H1 (cell line): ENCODE measurements at regions not wholly inside any gene's neighbourhood (a gene's known extent, or its start where the extent isn't known, plus 50 kb on each side); places are given as distances from the start of the nearest gene placed in this dataset.

Source experiments
- CTCF ChIA-PET: fragments of 300-600 bp; sonication (Branson Sonifier 250); formaldehyde crosslinking; loops from one replicate; lab custom pipeline; 2021; ENCODE audit not compliant: partially characterized antibody; lab: Charles Lee
- POLR2A ChIA-PET: fragments of 300-600 bp; sonication (Branson Sonifier 250); formaldehyde crosslinking; loops from one replicate; lab custom pipeline; 2021; ENCODE audit warnings: inconsistent platforms; ENCODE audit not compliant: partially characterized antibody; lab: Charles Lee
- DNase-seq, 2 experiments: peaks; one replicate each; pipeline versions ENCODE4 v3.0.0 to v3.0.0-alpha.2; 2010 to 2022; ENCODE audit warnings: low spot score in 2 of 2, low read depth in 1 of 2, mixed read lengths in 1 of 2
- FAIRE-seq: peaks from 2 replicates; lab custom pipeline; 2011; peaks lifted over from hg19 to GRCh38; lab: Jason Lieb, UNC
- H2AFZ ChIP-seq: 2 replicates; pipeline ENCODE4 v1.8.1; 2012; ENCODE audit warnings: low read length, inconsistent platforms
- H2AK5ac ChIP-seq: 2 replicates; pipeline ENCODE4 v1.6.1; 2013; ENCODE audit warnings: low read depth, low read length
- H2BK120ac ChIP-seq: replicated peaks from 2 replicates; pipeline ENCODE3; 2013; ENCODE audit warnings: low read depth, low read length, inconsistent platforms
- H2BK12ac ChIP-seq: 2 replicates; pipeline ENCODE4 v1.6.1; 2013; ENCODE audit warnings: low read depth, low read length
- H2BK15ac ChIP-seq: 2 replicates; pipeline ENCODE4 v1.6.1; 2013; ENCODE audit warnings: low read length
- H2BK20ac ChIP-seq: 2 replicates; pipeline ENCODE4 v1.6.1; 2013; ENCODE audit warnings: low read length
- H2BK5ac ChIP-seq: 2 replicates; pipeline ENCODE4 v1.6.1; 2013; ENCODE audit warnings: low read depth, low read length
- H3K14ac ChIP-seq: 2 replicates; pipeline ENCODE4 v1.6.1; 2013; ENCODE audit warnings: inconsistent platforms; ENCODE audit not compliant: insufficient read length
- H3K18ac ChIP-seq: 2 replicates; pipeline ENCODE4 v1.6.1; 2013; ENCODE audit warnings: low read length; ENCODE audit errors: extremely low read depth
- H3K23ac ChIP-seq: 2 replicates; pipeline ENCODE4 v1.6.1; 2013; ENCODE audit warnings: inconsistent platforms; ENCODE audit not compliant: insufficient read length
- H3K23me2 ChIP-seq: 2 replicates; pipeline ENCODE4 v1.6.1; 2013; ENCODE audit warnings: low read depth, low read length
- H3K27ac ChIP-seq: 2 replicates; pipeline ENCODE4 v1.6.1; 2011; ENCODE audit warnings: low read depth, low read length, inconsistent platforms
- H3K27me3 ChIP-seq, 4 experiments: replicated peaks in 1 of 4; 1 replicate in 1 of 4; 2 replicates in 3 of 4; pipeline versions ENCODE4 v1.6.1 to v1.8.1; 2011 to 2013; ENCODE audit warnings: low read length in 3 of 4, mild to moderate bottlenecking in 3 of 4, inconsistent platforms in 2 of 4, mixed read lengths in 2 of 4, moderate library complexity in 1 of 4; ENCODE audit not compliant: control insufficient read depth in 3 of 4, insufficient read depth in 3 of 4; ENCODE audit errors: extremely low read depth in 1 of 4
- H3K36me3 ChIP-seq, 4 experiments: 2 replicates each; pipeline versions ENCODE4 v1.6.1 to v1.8.1; 2011 to 2013; ENCODE audit warnings: mild to moderate bottlenecking in 4 of 4, low read length in 3 of 4, moderate library complexity in 2 of 4, control low read depth in 1 of 4, inconsistent platforms in 1 of 4; ENCODE audit not compliant: insufficient read depth in 4 of 4, control insufficient read depth in 2 of 4
- H3K4ac ChIP-seq: replicated peaks from 2 replicates; pipeline ENCODE3; 2013; ENCODE audit warnings: low read length, low read depth, mixed read lengths, inconsistent platforms; ENCODE audit not compliant: insufficient read length
- H3K4me1 ChIP-seq, 4 experiments: replicated peaks in 1 of 4; 1 replicate in 1 of 4; 2 replicates in 3 of 4; pipeline versions ENCODE4 v1.6.1 to v1.8.1; 2011 to 2013; ENCODE audit warnings: low read length in 3 of 4, inconsistent platforms in 2 of 4, mixed read lengths in 1 of 4; ENCODE audit not compliant: insufficient read depth in 4 of 4, control insufficient read depth in 3 of 4
- H3K4me2 ChIP-seq, 2 experiments: 2 replicates each; pipeline versions ENCODE4 v1.6.1 to v1.8.1; 2011 to 2013; ENCODE audit warnings: low read depth in 2 of 2, low read length in 2 of 2, control low read depth in 1 of 2, inconsistent platforms in 1 of 2, mild to moderate bottlenecking in 1 of 2; ENCODE audit not compliant: insufficient read depth in 1 of 2
- H3K4me3 ChIP-seq, 4 experiments: fragments of 200-600, 300-600 bp in 1 of 4; sonication (generic), shearing (Covaris generic), sonication (Bioruptor Twin) in 1 of 4; 2 replicates each; pipeline versions ENCODE4 v1.5.1 to v1.8.1; 2011 to 2016; ENCODE audit warnings: low read length in 4 of 4, low read depth in 3 of 4, control low read depth in 2 of 4, inconsistent platforms in 2 of 4, mild to moderate bottlenecking in 2 of 4, mixed read lengths in 1 of 4, moderate library complexity in 1 of 4; ENCODE audit not compliant: insufficient read depth in 2 of 4; ENCODE audit errors: extremely low read depth in 1 of 4
- H3K56ac ChIP-seq: replicated peaks from 2 replicates; pipeline ENCODE3; 2013; ENCODE audit warnings: low read depth, mild to moderate bottlenecking, mixed read lengths, low read length, inconsistent platforms; ENCODE audit not compliant: insufficient read length
- H3K79me1 ChIP-seq: 2 replicates; pipeline ENCODE4 v1.6.1; 2013; ENCODE audit warnings: low read depth, low read length, control low read depth
- H3K79me2 ChIP-seq, 2 experiments: 2 replicates each; pipeline versions ENCODE4 v1.6.1 to v1.8.1; 2012 to 2013; ENCODE audit warnings: low read length in 2 of 2, mild to moderate bottlenecking in 2 of 2, inconsistent platforms in 1 of 2; ENCODE audit not compliant: insufficient read depth in 2 of 2, control insufficient read depth in 1 of 2
- H3K9ac ChIP-seq, 4 experiments: replicated peaks in 1 of 4; 1 replicate in 1 of 4; 2 replicates in 3 of 4; pipeline versions ENCODE4 v1.6.1 to v1.8.1; 2011 to 2013; ENCODE audit warnings: low read depth in 3 of 4, low read length in 3 of 4, control low read depth in 2 of 4, mild to moderate bottlenecking in 2 of 4, moderate library complexity in 2 of 4, inconsistent platforms in 1 of 4; ENCODE audit errors: extremely low read depth in 1 of 4
- H3K9me3 ChIP-seq, 2 experiments: 2 replicates each; pipeline versions ENCODE4 v1.6.1 to v1.8.1; 2012 to 2013; ENCODE audit warnings: mild to moderate bottlenecking in 2 of 2, moderate library complexity in 2 of 2, control low read depth in 1 of 2, inconsistent platforms in 1 of 2, low read depth in 1 of 2, low read length in 1 of 2, mixed read lengths in 1 of 2; ENCODE audit not compliant: insufficient read depth in 2 of 2
- H4K20me1 ChIP-seq, 2 experiments: replicated peaks in 1 of 2; 2 replicates each; pipeline versions ENCODE3 to v1.8.1; 2011 to 2013; ENCODE audit warnings: inconsistent platforms in 2 of 2, low read length in 2 of 2, mild to moderate bottlenecking in 1 of 2; ENCODE audit not compliant: insufficient read depth in 2 of 2, control insufficient read depth in 1 of 2
- H4K5ac ChIP-seq: 2 replicates; pipeline ENCODE4 v1.6.1; 2013; ENCODE audit warnings: low read length, low read depth, mixed read lengths, inconsistent platforms; ENCODE audit not compliant: insufficient read length
- H4K8ac ChIP-seq: 2 replicates; pipeline ENCODE4 v1.8.0; 2013; ENCODE audit warnings: mild to moderate bottlenecking, moderate library complexity, low read length, inconsistent platforms; ENCODE audit not compliant: insufficient read depth; ENCODE audit errors: extremely low read depth
- H4K91ac ChIP-seq: replicated peaks from 2 replicates; pipeline ENCODE3; 2013; ENCODE audit warnings: low read length, mixed read lengths, inconsistent platforms; ENCODE audit not compliant: insufficient read length
- BACH1 ChIP-seq: IDR thresholded peaks from 2 replicates; pipeline ENCODE4 v1.6.1; 2012; ENCODE audit warnings: low read length, improper control_type of control experiment
- CEBPB ChIP-seq: IDR thresholded peaks from 2 replicates; pipeline ENCODE4 v1.6.1; 2012; ENCODE audit warnings: low read depth, low read length
- EZH2 ChIP-seq: fragments of 200-600 bp; sonication (generic); IDR thresholded peaks from 2 replicates; pipeline ENCODE4 v1.7.1; 2012; ENCODE audit warnings: low read depth, mild to moderate bottlenecking, moderate library complexity, low read length, inconsistent platforms; ENCODE audit not compliant: severe bottlenecking
- GABPA ChIP-seq: IDR thresholded peaks from 2 replicates; pipeline ENCODE4 v1.6.1; 2011; ENCODE audit warnings: mild to moderate bottlenecking, low read length, moderate library complexity, borderline replicate concordance; ENCODE audit not compliant: insufficient read depth
- HDAC6 ChIP-seq: IDR thresholded peaks from one replicate; pipeline ENCODE4 v1.7.1; 2012; ENCODE audit warnings: low read depth, mild to moderate bottlenecking, inconsistent platforms, low read length, moderate library complexity
- KDM1A ChIP-seq: fragments of 200-600, 300-600 bp; sonication (generic); IDR thresholded peaks from 2 replicates; pipeline ENCODE4 v1.7.1; 2016; ENCODE audit warnings: mild to moderate bottlenecking, low read length, borderline replicate concordance
- KDM4A ChIP-seq: IDR thresholded peaks from one replicate; pipeline ENCODE4 v1.7.1; 2012; ENCODE audit warnings: low read depth, mild to moderate bottlenecking, moderate library complexity, low read length, inconsistent platforms; ENCODE audit not compliant: severe bottlenecking
- RFX5 ChIP-seq: IDR thresholded peaks from 2 replicates; pipeline ENCODE4 v1.6.1; 2011; ENCODE audit warnings: low read depth, low read length, improper control_type of control experiment, borderline replicate concordance
- SIX5 ChIP-seq: IDR thresholded peaks from 2 replicates; pipeline ENCODE4 v1.6.1; 2011; ENCODE audit warnings: mild to moderate bottlenecking, low read depth, low read length
- SRF ChIP-seq: IDR thresholded peaks from 2 replicates; pipeline ENCODE4 v1.6.1; 2011; ENCODE audit warnings: mild to moderate bottlenecking, low read depth, low read length, moderate library complexity
- YY1 ChIP-seq: IDR thresholded peaks from 2 replicates; pipeline ENCODE4 v1.6.1; 2011; ENCODE audit warnings: low read depth, mild to moderate bottlenecking, low read length
- ZNF274 ChIP-seq: IDR thresholded peaks from 2 replicates; pipeline ENCODE4 v1.7.0; 2012; ENCODE audit warnings: low read length, borderline replicate concordance; ENCODE audit errors: extremely low read depth
- whole genome bisulfite sequencing, 2 experiments: shearing (Covaris generic) in 1 of 2; methylation state at CpG; one replicate each; pipeline versions ENCODE4 v1.1.6 to v1.1.7; 2013 to 2015; ENCODE audit warnings: low lambda C conversion rate in 2 of 2, mixed read lengths in 2 of 2, inconsistent platforms in 1 of 2, low coverage in 1 of 2, missing lambda C conversion rate in 1 of 2; ENCODE audit not compliant: insufficient replicate concordance in 2 of 2, insufficient coverage in 1 of 2, insufficient read length in 1 of 2; ENCODE audit errors: extremely low coverage in 1 of 2, missing lambda C conversion rate in 1 of 2; 5-methylcytosine and 5-hydroxymethylcytosine counted together
- TF ChIP-seq, protein P1 (sequence below): IDR thresholded peaks from 2 replicates; pipeline ENCODE4 v1.6.1; 2011; ENCODE audit warnings: low read depth, mild to moderate bottlenecking, low read length; ENCODE audit not compliant: insufficient read depth

DNA sequence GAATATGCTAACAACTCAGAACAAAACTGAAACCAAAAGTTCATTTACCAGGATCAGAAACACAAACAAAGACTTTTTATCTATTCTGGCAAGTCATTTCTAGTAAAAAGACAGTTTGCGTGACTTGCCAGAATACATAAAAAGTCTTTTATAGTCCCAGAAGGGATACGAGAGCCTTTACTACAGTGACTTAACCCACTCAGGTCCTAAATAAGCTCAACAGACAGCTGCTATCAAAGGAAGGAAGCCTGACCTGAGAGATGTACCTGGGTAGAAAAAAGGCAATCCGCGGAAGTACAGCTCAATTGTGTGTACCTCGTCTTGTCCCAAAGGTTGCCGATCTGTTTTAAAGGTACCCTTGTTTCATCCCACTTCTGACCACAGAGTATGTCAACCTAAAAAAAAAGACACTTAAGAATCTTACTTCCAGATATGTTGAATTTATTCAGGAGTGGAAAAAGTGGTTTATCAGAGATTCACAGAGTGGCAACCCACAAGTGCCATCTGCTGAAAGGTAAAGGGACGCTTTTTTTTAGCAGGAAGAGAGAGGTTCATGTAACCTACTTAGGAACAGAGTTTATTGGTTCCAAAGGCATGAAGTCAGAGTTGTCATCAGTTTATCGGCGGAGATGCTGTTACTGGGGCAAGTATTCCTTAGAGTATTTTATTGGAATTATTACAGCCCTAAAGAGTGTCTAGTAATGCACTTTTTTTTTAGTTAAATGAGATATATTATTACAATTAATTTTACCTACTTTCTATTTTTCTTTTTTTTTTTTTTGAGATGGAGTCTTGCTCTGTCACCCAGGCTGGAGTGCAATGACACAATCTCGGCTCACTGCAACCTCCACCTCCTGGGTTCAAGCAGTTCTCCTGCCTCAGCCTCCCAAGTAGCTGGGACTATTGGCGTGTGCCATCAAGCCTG lies 69.7 kb upstream of the C1QTNF9B start:
- ChIA-PET POLR2A (no interaction called here), CTCF (interaction anchor here (0.7 kb wide), 1 partner anchor 249 kb away, joined by 3 read pairs; no protein-coding TSS in a partner anchor)
- H3K56ac ChIP-seq = no peak overlapping the region
- H4K8ac ChIP-seq = no peak overlapping the region
- H4K5ac ChIP-seq = no peak overlapping the region
- no peak overlapping the region for H2BK120ac ChIP-seq
- H3K9ac ChIP-seq = no peak overlapping the region
- H3K4me3 ChIP-seq = no peak overlapping the region
- H3K9me3 ChIP-seq = no peaks in the 10 kb centered on the region
- H3K14ac ChIP-seq = no peak overlapping the region
- no peak overlapping the region for H3K4ac ChIP-seq
- no peak overlapping the region for H4K91ac ChIP-seq
- H3K23ac ChIP-seq = no peak overlapping the region
- no peaks in the 10 kb centered on the region for H3K79me1 ChIP-seq
- H3K18ac ChIP-seq = no peak overlapping the region
- no peak overlapping the region for H2BK15ac ChIP-seq
- no peak overlapping the region for H3K4me2 ChIP-seq
- no peak overlapping the region for H2BK5ac ChIP-seq
- H3K4me1 ChIP-seq = no peaks in the 10 kb centered on the region
- 90% methylated on average over 11 of the region's 11 CpGs; no CpG with 5 or more reads in 1 of the 2 experiments for WGBS, 2 experiments
- no peak overlapping the region for H2BK12ac ChIP-seq
- H3K27me3 ChIP-seq = no peaks in the 10 kb centered on the region
- no peaks in the 10 kb centered on the region for H3K36me3 ChIP-seq
- no peak overlapping the region for H3K27ac ChIP-seq
- no peak overlapping the region for H2AK5ac ChIP-seq
- no peak overlapping the region for H2BK20ac ChIP-seq
- FAIRE-seq = peak; percentile 52
- H3K79me2 ChIP-seq = no peaks in the 10 kb centered on the region
- H2AFZ ChIP-seq = no peak overlapping the region
- no peaks in the 10 kb centered on the region for H3K23me2 ChIP-seq
- no peak for DNase-seq
- H4K20me1 ChIP-seq = no peaks in the 10 kb centered on the region
- TF ChIP-seq HDAC6 (no peak), KDM4A (no peak), RFX5 (no peak), SRF (no peak), KDM1A (no peak), YY1 (no peak), ZNF274 (no peak), EZH2 (no peak), GABPA (no peak), SIX5 (no peak), BACH1 (no peak), CEBPB (no peak)
- TF ChIP-seq, protein P1, sequence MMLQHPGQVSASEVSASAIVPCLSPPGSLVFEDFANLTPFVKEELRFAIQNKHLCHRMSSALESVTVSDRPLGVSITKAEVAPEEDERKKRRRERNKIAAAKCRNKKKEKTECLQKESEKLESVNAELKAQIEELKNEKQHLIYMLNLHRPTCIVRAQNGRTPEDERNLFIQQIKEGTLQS = no peak
